Cardiac fibroblast (primary cell): ENCODE measurements at regions not wholly inside any gene's neighbourhood (a gene's known extent, or its start where the extent isn't known, plus 50 kb on each side); places are given as distances from the start of the nearest gene placed in this dataset.

ENCODE experiments used
- DNase-seq, 2 donors: peaks; one replicate each; pipeline versions ENCODE4 v3.0.0 to v3.0.0-alpha.2; 2010; ENCODE audit warnings: low read depth in 2 of 2
- H3K4me3 ChIP-seq, 2 donors: replicated peaks in 1 of 2; 1 replicate in 1 of 2; 2 replicates in 1 of 2; pipeline ENCODE4 v1.5.1; 2011; ENCODE audit warnings: low read depth in 2 of 2, low read length in 2 of 2, mild to moderate bottlenecking in 2 of 2, moderate library complexity in 1 of 2
- TF ChIP-seq, protein P1 (sequence below): IDR thresholded peaks from one replicate; pipeline ENCODE4 v1.5.1; 2011; ENCODE audit warnings: low read depth, mild to moderate bottlenecking, low read length, inconsistent platforms

DNA sequence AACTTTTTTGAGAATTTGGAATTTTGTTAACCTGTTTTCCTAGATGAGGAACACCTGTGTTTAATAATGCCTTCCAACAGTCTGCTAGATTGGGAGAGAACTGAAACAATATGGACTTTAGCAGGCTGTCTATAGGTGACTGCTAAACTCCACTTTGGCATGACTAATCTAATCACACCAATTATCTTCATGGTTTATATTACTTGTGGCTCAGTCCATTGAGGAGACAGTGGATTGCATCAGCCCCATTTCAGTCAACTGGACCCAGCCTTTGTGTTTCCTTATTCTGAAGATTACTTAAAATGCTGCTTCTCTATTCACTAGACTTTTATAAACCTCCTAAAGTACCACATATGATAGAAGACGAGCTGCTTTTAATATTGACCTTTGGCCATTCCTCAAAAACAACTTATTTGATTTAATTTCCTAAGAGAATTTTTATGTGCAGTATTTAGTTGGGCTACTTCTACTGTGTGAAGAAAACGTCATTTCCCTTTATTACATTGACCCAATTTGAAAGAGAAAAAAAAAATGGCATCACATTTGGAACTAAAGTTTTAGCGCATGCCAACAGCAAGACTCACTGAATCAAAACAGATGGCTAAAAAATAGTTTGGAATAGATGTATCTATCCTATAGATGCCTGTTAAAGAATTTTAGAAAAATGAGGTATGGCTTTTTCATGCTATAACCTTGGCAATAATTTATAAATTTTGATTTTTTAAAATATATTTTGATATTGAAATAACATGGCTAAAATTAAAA, 295.8 kb downstream of the NDFIP2 start:
- H3K4me3 ChIP-seq: no peak overlapping the region
- TF ChIP-seq, protein P1, sequence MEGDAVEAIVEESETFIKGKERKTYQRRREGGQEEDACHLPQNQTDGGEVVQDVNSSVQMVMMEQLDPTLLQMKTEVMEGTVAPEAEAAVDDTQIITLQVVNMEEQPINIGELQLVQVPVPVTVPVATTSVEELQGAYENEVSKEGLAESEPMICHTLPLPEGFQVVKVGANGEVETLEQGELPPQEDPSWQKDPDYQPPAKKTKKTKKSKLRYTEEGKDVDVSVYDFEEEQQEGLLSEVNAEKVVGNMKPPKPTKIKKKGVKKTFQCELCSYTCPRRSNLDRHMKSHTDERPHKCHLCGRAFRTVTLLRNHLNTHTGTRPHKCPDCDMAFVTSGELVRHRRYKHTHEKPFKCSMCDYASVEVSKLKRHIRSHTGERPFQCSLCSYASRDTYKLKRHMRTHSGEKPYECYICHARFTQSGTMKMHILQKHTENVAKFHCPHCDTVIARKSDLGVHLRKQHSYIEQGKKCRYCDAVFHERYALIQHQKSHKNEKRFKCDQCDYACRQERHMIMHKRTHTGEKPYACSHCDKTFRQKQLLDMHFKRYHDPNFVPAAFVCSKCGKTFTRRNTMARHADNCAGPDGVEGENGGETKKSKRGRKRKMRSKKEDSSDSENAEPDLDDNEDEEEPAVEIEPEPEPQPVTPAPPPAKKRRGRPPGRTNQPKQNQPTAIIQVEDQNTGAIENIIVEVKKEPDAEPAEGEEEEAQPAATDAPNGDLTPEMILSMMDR: no peak
- DNase-seq: peak in 1 of 2 donors; percentile 23

GRCh38 chr13:79775830-79776229, 294.9 kb downstream of the NDFIP2 start:
- no peak overlapping the region for H3K4me3 ChIP-seq
- TF ChIP-seq, protein P1: peak; percentile 71
- peak; percentile 88 to 89 for DNase-seq

- DNase-seq: no peak
- H3K4me3 ChIP-seq: no peak overlapping the region
- TF ChIP-seq, protein P1: no peak
Observed at GRCh38 chr13:79772811-79773210, 291.9 kb downstream of the NDFIP2 start.

DNA sequence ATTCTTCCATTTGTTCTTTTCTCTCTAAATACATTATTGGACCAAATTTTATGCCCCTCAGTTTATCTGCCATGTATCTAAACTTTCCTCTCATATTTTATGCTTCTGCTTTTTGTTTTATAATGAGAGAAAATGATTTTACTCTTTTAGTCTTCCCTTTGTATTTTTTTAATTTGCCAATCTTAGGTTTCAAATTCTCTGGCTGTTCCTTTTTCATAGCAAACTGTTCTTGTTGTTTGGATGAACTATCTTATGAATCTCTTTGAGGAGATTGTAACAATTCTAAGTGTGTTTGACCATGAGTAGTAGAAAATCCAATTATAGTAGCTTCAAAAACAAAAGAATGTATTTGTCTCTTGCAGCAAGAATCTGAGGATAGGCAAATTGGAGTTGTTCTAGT, 290.5 kb downstream of the NDFIP2 start:
- TF ChIP-seq, protein P1: no peak
- no peak for DNase-seq
- H3K4me3 ChIP-seq: no peak overlapping the region

GRCh38 chr13:79770056-79770455, 289.1 kb downstream of the NDFIP2 start:
- H3K4me3 ChIP-seq: no peak overlapping the region
- no peak for DNase-seq
- TF ChIP-seq, protein P1: no peak

- DNase-seq: peak; percentile 18 to 32
- no peak overlapping the region for H3K4me3 ChIP-seq
- TF ChIP-seq, protein P1: no peak
Observed at GRCh38 chr13:79767126-79767525, 286.2 kb downstream of the NDFIP2 start.

DNA sequence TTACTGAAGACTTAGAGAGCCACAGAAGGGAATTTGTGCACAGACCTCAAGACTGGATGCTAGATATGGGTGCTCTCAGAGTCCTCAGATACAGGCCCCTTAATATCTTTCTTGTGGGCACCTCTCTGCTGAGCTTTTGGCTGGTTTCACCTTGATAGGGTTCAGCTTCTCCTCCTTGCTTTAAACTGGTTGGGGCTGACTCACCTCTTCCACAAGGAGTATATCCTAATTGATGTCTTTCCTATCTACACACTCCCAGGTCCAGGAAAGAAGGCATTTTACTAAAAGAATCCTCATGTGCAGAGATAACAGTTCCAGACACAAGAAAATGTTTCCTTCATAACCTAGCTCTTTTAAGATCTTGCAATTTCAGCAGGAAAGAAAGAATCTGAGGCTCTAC, 284.4 kb downstream of the NDFIP2 start:
- TF ChIP-seq, protein P1: no peak
- no peak for DNase-seq
- no peak overlapping the region for H3K4me3 ChIP-seq
